ENCODE measurements at regions not wholly inside any gene's neighbourhood (a gene's known extent, or its start where the extent isn't known, plus 50 kb on each side); places are given as distances from the start of the nearest gene placed in this dataset.
"Not testable (repeated sequence)": the region's sequence is repeated elsewhere in the genome, so short reads cannot be mapped to it uniquely, and the experiment has no call there.

- TF ChIP-seq YY1 (IDR thresholded peaks at IDR 0.05; ENCODE audit: insufficient read depth, insufficient read length); ZNF274 (IDR thresholded peaks at IDR 0.05; ENCODE audit: low read depth, low read length); SUZ12 (IDR thresholded peaks at IDR 0.05; ENCODE audit: extremely low read depth, insufficient read depth, insufficient read length): not testable (repeated sequence)
Measured at GRCh38 chr5:117533051-117533670, 958.5 kb upstream of the SEMA6A start.

Data from NT2/D1 (cell line).